KMS-11 (cell line): ENCODE measurements at regions not wholly inside any gene's neighbourhood (a gene's known extent, or its start where the extent isn't known, plus 50 kb on each side); places are given as distances from the start of the nearest gene placed in this dataset.

Source experiments
- H2AFZ ChIP-seq: fragments of 200-600 bp; sonication (generic); 2 replicates; pipeline ENCODE4 v1.6.1; 2016; ENCODE audit warnings: antibody characterized with exemption, mixed run types, low read depth
- H3K27ac ChIP-seq: fragments of 200-600 bp; sonication (generic); 2 replicates; pipeline ENCODE4 v1.6.1; 2016; ENCODE audit warnings: mild to moderate bottlenecking, mixed run types
- H3K27me3 ChIP-seq: fragments of 200-600 bp; sonication (generic); 2 replicates; pipeline ENCODE4 v1.6.1; 2017; ENCODE audit warnings: mild to moderate bottlenecking, low read depth, mixed run types, moderate library complexity; ENCODE audit not compliant: insufficient read depth
- H3K36me3 ChIP-seq: fragments of 200-600 bp; sonication (generic); 2 replicates; pipeline ENCODE4 v1.6.1; 2017; ENCODE audit warnings: mild to moderate bottlenecking, mixed run types; ENCODE audit not compliant: insufficient read depth
- H3K4me1 ChIP-seq: fragments of 200-600 bp; sonication (generic); 2 replicates; pipeline ENCODE4 v1.6.1; 2016; ENCODE audit warnings: mild to moderate bottlenecking, low read depth, mixed run types; ENCODE audit not compliant: poor library complexity, severe bottlenecking
- H3K4me2 ChIP-seq: fragments of 200-600 bp; sonication (generic); 2 replicates; pipeline ENCODE4 v1.7.0; 2016; ENCODE audit warnings: mild to moderate bottlenecking, mixed run types
- H3K4me3 ChIP-seq: fragments of 200-600 bp; sonication (generic); IDR thresholded peaks from 2 replicates; pipeline ENCODE4 v1.6.1; 2017; ENCODE audit warnings: low read depth, low read length, mixed read lengths; ENCODE audit not compliant: insufficient read depth
- H3K79me2 ChIP-seq: fragments of 200-600 bp; sonication (generic); 2 replicates; pipeline ENCODE4 v1.6.1; 2016; ENCODE audit warnings: low read depth, mixed run types; ENCODE audit not compliant: insufficient read depth
- H3K9ac ChIP-seq: fragments of 200-600 bp; sonication (generic); 2 replicates; pipeline ENCODE4 v1.6.1; 2016; ENCODE audit warnings: mild to moderate bottlenecking, mixed run types
- H4K20me1 ChIP-seq: fragments of 200-600 bp; sonication (generic); 2 replicates; pipeline ENCODE4 v1.6.1; 2016; ENCODE audit warnings: mild to moderate bottlenecking, mixed run types; ENCODE audit not compliant: insufficient read depth
- TF ChIP-seq, protein P1 (sequence below): fragments of 200-600 bp; sonication (generic); conservative IDR thresholded peaks from 2 replicates; pipeline ENCODE4 v1.6.1; 2017; ENCODE audit warnings: low read depth, mild to moderate bottlenecking, antibody characterized with exemption, low read length, moderate library complexity, mixed read lengths

DNA sequence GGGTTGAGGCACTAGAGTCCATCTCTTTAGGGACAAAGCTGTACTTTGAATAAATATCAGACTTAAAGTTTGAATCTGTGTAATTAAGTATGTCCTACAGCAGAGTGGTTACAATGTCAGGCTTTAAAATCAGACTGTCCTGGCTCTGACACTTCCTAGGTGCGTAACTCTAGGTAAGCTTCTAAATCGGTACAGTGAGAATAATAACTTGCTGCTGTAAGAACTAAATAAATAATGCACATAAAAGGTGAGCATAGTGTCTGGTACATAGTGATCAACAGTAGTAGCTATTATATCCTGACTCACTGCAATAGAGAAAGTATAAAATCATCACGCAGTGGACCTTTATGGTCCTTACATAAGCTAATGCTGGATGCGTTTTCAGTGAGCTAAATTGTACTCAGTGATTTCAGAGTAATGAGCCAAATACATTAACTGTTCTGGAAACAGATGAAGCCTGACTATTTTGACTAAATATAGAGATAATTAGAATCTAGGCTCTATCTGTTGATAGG is 72.2 kb upstream of the PDK4 start:
- Histone ChIP-seq H3K9ac (no peak overlapping the region), H3K4me2 (peak overlapping the region; percentile 28; the same call in 1 of the 2 replicates)

DNA sequence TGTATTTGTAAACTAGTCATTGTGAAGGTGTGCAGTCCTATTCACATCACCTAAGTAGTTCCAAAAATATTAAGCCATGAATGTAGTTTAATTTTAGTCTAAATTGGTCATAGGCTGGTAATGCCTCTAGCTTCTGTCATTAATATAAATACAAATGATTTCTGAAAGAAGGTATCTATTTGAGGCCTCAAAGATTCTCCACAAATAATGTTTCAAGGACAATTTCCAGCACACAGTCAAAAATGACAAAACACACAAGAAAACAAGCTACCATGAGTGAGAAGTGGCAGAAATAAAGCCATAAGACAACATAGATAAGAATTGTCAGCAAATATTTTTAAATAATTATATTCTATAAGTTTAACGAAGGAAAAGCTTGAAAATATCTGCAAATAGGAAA is 66.7 kb upstream of the PDK4 start:
- Histone ChIP-seq H3K4me3 (no peak overlapping the region), H2AFZ (no peak overlapping the region), H3K4me2 (no peak overlapping the region), H3K27me3 (no peaks in the 10 kb centered on the region), H3K36me3 (no peaks in the 10 kb centered on the region), H3K9ac (no peak overlapping the region), H3K79me2 (no peaks in the 10 kb centered on the region), H4K20me1 (no peaks in the 10 kb centered on the region), H3K4me1 (peaks cover 6% of the 10 kb centered on the region), H3K27ac (no peak overlapping the region)
- TF ChIP-seq, protein P1, sequence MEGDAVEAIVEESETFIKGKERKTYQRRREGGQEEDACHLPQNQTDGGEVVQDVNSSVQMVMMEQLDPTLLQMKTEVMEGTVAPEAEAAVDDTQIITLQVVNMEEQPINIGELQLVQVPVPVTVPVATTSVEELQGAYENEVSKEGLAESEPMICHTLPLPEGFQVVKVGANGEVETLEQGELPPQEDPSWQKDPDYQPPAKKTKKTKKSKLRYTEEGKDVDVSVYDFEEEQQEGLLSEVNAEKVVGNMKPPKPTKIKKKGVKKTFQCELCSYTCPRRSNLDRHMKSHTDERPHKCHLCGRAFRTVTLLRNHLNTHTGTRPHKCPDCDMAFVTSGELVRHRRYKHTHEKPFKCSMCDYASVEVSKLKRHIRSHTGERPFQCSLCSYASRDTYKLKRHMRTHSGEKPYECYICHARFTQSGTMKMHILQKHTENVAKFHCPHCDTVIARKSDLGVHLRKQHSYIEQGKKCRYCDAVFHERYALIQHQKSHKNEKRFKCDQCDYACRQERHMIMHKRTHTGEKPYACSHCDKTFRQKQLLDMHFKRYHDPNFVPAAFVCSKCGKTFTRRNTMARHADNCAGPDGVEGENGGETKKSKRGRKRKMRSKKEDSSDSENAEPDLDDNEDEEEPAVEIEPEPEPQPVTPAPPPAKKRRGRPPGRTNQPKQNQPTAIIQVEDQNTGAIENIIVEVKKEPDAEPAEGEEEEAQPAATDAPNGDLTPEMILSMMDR = no peak

More for the DNA sequence above, 72.2 kb upstream of the PDK4 start:
- TF ChIP-seq, protein P1 = no peak
- Histone ChIP-seq H3K4me3 (no peak overlapping the region), H3K36me3 (no peaks in the 10 kb centered on the region), H3K27me3 (no peaks in the 10 kb centered on the region), H3K79me2 (no peaks in the 10 kb centered on the region), H3K4me1 (peaks cover 21% of the 10 kb centered on the region), H4K20me1 (no peaks in the 10 kb centered on the region), H2AFZ (no peak overlapping the region), H3K27ac (no peak overlapping the region)

DNA sequence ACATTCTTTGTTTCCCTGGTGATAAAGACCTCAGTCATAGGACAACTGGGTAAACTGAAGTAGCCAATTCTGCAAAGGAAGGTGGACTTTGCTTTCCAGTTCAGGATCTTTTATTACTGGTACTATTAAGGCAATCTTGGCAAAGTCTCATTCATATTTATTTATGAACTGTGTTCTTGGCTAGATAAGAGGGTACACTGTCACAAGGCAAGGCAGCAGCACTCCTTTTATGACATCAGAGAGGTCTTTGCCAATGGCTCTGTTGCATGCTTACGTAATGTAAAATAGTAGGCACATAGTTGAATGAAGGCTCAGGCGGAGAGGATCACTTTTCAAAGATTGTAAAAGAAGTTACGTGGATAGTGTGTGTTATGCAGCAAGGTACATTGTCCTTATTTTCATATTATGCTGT is 63.7 kb upstream of the PDK4 start:
- peaks cover 4% of the 10 kb centered on the region for H3K4me1 ChIP-seq
- no peak overlapping the region for H3K9ac ChIP-seq
- TF ChIP-seq, protein P1 = no peak
- H3K4me2 ChIP-seq = no peak overlapping the region
- H3K4me3 ChIP-seq = no peak overlapping the region
- H3K27me3 ChIP-seq = no peaks in the 10 kb centered on the region
- no peak overlapping the region for H2AFZ ChIP-seq
- no peak overlapping the region for H3K27ac ChIP-seq
- no peaks in the 10 kb centered on the region for H3K79me2 ChIP-seq
- no peaks in the 10 kb centered on the region for H4K20me1 ChIP-seq
- no peaks in the 10 kb centered on the region for H3K36me3 ChIP-seq

DNA sequence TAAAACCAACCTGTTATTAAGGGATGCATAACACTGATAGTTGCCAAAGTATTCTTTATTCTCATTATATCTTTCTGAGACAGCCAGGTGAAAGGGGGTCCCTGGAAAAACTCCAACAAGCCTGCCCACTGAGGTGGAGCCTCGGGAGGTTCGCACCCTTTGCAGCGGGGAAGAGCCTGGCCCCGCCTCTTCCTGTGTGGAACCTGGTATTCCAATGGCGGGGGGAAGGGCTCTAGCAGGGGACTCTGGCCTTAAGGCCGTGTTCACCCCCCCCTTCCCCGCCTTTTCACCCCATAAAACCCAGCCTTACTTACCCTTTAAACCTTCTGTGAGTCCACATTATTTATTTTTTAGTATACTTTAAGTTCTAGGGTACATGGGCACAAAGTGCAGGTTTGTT is 62.4 kb upstream of the PDK4 start:
- H3K27ac ChIP-seq = no peak overlapping the region
- H3K36me3 ChIP-seq = no peaks in the 10 kb centered on the region
- H3K79me2 ChIP-seq = no peaks in the 10 kb centered on the region
- TF ChIP-seq, protein P1 = no peak
- no peak overlapping the region for H2AFZ ChIP-seq
- no peaks in the 10 kb centered on the region for H4K20me1 ChIP-seq
- H3K4me3 ChIP-seq = no peak overlapping the region
- no peaks in the 10 kb centered on the region for H3K4me1 ChIP-seq
- no peaks in the 10 kb centered on the region for H3K27me3 ChIP-seq
- H3K4me2 ChIP-seq = no peak overlapping the region
- no peak overlapping the region for H3K9ac ChIP-seq
